ENCODE measurements at regions not wholly inside any gene's neighbourhood (a gene's known extent, or its start where the extent isn't known, plus 50 kb on each side); places are given as distances from the start of the nearest gene placed in this dataset.
A peak's percentile ranks its signal among the peaks of the same experiment; 100 is the strongest.

DNA sequence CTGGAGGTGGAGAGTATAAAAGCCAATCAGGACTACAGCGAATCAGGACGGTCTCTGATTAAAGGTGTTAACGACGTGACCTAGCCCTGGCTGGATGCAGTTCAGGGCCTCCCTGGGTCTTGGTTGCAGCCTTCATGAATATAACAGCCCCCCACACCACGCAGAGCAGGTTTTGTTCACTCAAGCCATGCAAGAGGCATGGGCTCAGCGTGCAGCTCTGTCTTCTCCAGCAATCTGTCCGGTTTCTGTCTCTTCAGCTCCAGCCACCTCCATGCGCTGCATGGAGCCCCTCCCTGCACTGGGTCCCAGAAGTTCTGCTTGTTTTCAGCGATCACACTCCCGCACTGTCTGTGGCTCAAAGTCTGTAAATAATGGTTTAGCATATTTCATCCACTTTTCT is 57.1 kb upstream of the CHRNA7 start:
- FAIRE-seq (no peak), DNase-seq (ENCODE audit: insufficient read length, low spot score) (no peak)

DNA sequence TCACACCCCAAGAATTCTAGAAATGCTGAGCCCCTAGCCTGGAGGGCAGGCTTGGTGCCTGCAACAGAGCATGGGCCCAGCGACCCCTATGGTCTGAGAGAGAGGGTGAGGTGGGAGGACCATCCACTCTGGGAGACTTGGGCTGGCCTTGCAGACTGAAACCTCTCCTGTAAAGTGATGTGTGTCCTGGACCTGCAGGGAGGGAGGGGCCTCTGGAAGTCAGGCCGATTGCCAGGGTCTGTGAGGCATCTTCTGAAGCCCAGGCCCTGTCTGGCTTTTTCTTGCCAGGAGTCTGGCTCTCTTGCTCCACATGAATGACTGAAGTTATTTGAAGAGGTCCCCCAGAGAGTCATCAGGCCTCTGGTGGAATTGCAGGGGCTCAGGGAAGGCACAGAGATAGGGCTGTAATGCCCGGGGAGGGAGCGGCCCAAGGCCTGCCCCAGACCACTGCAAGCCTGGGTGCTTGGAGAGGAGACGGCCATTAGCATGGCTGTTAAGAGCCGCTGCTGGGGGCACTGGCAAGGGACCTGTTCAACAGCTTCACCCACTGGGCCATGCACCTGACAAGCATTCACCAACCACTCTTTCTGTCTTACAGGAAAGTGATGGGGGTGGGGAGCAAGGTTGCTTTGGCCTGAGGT is 56.0 kb upstream of the CHRNA7 start:
- FAIRE-seq (no peak), DNase-seq (ENCODE audit: insufficient read length, low spot score) (no peak)
- TF ChIP-seq, protein P1, sequence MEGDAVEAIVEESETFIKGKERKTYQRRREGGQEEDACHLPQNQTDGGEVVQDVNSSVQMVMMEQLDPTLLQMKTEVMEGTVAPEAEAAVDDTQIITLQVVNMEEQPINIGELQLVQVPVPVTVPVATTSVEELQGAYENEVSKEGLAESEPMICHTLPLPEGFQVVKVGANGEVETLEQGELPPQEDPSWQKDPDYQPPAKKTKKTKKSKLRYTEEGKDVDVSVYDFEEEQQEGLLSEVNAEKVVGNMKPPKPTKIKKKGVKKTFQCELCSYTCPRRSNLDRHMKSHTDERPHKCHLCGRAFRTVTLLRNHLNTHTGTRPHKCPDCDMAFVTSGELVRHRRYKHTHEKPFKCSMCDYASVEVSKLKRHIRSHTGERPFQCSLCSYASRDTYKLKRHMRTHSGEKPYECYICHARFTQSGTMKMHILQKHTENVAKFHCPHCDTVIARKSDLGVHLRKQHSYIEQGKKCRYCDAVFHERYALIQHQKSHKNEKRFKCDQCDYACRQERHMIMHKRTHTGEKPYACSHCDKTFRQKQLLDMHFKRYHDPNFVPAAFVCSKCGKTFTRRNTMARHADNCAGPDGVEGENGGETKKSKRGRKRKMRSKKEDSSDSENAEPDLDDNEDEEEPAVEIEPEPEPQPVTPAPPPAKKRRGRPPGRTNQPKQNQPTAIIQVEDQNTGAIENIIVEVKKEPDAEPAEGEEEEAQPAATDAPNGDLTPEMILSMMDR (IDR thresholded peaks at IDR 0.05; ENCODE audit: insufficient read depth, missing control alignments) = no peak

More for the DNA sequence above, 57.1 kb upstream of the CHRNA7 start:
- TF ChIP-seq, protein P1 (IDR thresholded peaks at IDR 0.05; ENCODE audit: insufficient read depth, missing control alignments) = no peak

DNA sequence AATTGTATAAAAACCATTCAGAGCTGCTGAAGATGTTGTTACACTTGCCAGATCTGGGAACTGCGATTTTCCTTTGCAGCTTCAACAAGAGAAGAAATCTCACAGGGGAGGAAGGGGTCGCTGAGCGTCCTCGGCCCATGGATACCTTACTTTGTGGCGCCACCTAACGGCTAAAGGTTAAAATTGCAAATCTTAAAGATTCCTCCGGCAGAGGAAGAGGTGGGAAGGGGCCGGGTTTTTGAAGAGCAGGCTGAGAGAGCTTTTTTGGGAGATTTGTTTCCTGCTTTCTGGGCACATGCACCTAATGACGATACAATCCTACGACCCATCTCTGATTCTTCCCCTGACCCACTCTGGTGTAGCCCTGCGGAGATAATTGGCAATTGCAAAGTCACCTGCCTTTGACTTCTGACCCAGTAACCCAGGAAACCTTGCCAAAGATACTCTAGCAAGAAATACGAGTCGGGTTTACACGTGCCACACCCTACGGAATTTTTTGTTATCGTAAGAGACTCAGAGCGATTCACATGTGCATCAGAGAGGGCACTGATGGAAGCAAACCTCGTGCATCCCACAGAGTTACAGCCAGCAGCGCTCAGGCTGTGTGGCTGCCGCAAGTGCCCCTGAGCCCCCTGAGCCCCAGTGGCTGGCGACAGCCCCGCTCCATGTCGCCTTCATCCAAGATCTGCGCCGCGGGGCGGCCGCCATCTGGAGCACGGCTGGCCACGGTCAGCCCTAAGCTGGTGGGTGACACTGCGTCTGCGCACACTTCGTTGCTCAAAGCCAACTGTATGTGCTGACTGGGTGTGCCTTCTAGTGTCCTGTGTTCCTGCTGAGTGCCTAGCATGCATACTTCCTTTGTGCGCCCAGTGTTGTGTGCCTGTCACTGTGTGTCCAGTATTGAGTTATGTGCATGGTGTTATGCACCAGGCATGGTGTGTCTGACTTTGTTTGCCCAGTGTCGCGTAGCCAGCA is 55.2 kb upstream of the CHRNA7 start:
- FAIRE-seq (peak; percentile 68), DNase-seq (ENCODE audit: insufficient read length, low spot score) (peak; percentile 33)
- TF ChIP-seq, protein P1 (IDR thresholded peaks at IDR 0.05; ENCODE audit: insufficient read depth, missing control alignments) = peak; percentile 81

DNA sequence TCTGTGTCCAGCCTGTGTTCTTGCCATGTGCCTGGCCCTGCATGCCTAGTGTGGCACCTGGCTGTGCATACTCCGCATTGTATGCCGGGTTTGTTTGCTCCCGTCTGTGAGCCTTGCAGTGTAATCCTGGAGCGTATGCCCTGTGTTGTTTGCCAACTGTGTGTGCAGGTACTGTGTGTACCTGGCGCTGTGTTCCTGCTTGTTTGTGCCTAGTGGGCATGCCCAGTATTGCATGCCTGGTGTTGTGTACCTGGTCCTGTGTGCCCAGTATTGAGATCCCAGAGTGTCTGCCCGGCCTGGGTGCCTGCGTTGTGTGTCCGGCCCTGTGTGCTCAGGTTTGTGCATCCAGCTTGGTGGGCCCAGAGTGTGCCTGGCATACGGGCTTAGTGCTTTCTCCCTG is 54.5 kb upstream of the CHRNA7 start:
- DNase-seq (ENCODE audit: insufficient read length, low spot score) (no peak), FAIRE-seq (peak; percentile 41)

DNA sequence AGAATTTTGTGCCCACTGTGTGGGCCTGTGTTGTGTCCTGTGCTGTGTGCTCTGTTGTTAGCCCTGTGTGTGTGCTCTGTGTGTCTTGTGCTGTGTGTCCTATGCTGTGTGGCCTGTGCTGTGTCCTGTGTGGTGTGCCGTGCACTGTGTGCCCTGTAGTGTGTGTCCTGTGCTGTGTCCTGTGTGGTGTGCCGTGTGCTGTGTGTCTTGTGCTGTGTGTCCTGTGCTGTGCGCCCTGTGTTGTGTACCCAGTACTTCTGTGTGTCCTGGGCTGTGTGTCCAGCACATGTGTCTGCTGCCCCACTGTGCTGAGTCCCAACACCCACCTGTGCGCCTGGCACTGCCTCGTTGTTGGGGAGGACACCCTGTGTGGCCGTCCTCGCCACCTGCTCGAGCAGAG is 53.2 kb upstream of the CHRNA7 start:
- FAIRE-seq (no peak), DNase-seq (ENCODE audit: insufficient read length, low spot score) (no peak)
- TF ChIP-seq, protein P1 (IDR thresholded peaks at IDR 0.05; ENCODE audit: insufficient read depth, missing control alignments) = no peak

More for the DNA sequence above, 54.5 kb upstream of the CHRNA7 start:
- TF ChIP-seq, protein P1 (IDR thresholded peaks at IDR 0.05; ENCODE audit: insufficient read depth, missing control alignments) = no peak

DNA sequence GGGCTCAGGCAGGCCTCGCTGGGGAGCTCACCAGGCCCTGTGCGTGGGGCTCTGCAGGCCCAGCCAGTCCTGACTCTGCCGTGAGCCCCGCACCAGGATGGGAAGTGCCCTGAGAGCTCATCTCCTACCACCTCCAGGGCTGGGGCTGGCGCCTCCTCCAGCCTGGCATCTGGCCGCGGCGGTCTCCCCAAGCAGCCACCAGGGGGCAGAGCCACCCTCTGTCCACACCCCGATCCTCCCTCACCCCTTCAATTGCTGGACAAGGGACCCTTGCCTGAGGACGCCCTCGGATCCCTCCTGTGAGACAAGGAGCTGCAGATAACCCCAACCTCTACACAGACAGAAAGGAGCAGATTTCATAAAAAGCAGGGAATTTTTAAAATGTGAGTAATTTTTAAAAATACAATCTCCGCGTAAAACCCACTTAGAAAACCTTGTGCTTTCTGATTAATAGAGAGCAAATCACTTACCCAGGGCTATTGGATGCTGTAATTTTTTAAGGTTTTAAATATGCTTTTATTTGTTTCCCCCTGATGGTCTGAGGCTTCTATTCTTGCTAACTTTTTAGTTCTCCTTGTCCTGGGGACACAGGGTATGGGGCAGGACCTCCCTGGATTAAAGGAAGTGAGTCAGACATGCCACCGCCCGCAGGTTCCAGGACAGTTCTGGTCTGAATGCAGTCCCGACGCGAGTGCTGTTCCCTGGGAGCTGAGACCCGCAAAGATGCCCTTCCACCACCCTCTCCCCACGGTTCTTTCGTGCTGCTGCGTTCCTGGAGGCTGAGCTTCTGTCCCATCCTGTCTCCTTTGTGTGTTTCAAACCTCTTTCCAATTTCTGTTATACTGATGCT is 52.3 kb upstream of the CHRNA7 start:
- TF ChIP-seq, protein P1 (IDR thresholded peaks at IDR 0.05; ENCODE audit: insufficient read depth, missing control alignments) = peak; percentile 87
- FAIRE-seq (no peak), DNase-seq (ENCODE audit: insufficient read length, low spot score) (peak; percentile 38)
